Right hindlimb (tissue), 1 donor: ENCODE measurements at regions not wholly inside any gene's neighbourhood (a gene's known extent, or its start where the extent isn't known, plus 50 kb on each side); places are given as distances from the start of the nearest gene placed in this dataset.
A peak's percentile ranks its signal among the peaks of the same experiment; 100 is the strongest.
"Not testable (repeated sequence)": the region's sequence is repeated elsewhere in the genome, so short reads cannot be mapped to it uniquely, and the experiment has no call there.

Experiments
- DNase-seq: peaks from one replicate; pipeline ENCODE4 v3.0.0-alpha.2; 2018

- DNase-seq: not testable (repeated sequence)
These were observed 824.7 kb downstream of the LRRTM4 start for GRCh38 chr2:76697439-76697838.

GRCh38 chr2:76692908-76693307 is 829.3 kb downstream of the LRRTM4 start:
- DNase-seq: no peak

- DNase-seq: no peak
These were observed 833.4 kb downstream of the LRRTM4 start for GRCh38 chr2:76688732-76689131.

DNA sequence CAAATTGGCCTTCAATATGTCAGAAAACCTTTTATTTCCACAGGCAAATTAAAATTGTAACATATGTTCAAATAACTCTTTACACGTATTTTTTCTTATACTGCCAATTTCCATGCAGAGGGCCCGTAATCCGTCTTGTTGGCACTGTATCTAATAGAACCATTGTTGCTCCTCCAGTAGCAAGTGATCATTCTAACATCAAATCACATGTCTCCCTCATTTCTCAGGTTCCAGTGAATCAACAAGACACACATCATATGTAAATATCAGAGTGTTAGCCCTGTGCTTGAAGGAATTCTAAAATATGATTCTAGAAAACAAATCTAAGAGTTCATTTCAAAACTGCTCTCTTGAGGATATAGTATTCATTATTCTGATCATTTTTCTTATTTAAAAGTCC is 834.3 kb downstream of the LRRTM4 start:
- DNase-seq: no peak

DNA sequence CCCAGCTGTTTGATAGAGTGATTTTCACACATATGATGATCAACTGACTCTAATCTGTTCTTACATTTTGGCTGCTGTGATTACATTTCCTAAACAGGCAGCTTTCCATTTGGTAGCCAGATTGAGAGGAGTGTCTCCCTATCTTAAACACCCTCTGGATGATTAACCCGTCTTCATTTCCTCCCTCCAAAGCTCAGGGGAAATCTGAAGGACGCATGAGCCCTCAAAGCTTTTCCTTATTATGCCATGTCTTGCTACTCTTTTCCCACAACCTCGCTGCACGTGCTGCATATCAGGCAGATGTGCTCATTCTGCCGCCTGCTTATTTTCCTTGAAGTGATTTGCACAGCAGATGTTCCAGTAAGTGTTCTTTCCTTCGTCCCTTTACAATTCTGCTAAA is 837.4 kb downstream of the LRRTM4 start:
- peak; percentile 32 for DNase-seq

GRCh38 chr2:76679025-76679396 is 843.2 kb downstream of the LRRTM4 start:
- DNase-seq: no peak

- DNase-seq: no peak
These were observed 843.7 kb downstream of the LRRTM4 start for GRCh38 chr2:76678383-76679024.

GRCh38 chr2:76675212-76675611 is 847.0 kb downstream of the LRRTM4 start:
- DNase-seq: no peak

- DNase-seq: no peak
These were observed 849.4 kb downstream of the LRRTM4 start for GRCh38 chr2:76672798-76673197.

- DNase-seq: no peak
These were observed 852.2 kb downstream of the LRRTM4 start for GRCh38 chr2:76669966-76670465.

GRCh38 chr2:76668279-76668678 is 853.9 kb downstream of the LRRTM4 start:
- no peak for DNase-seq

GRCh38 chr2:76667821-76668271 is 854.3 kb downstream of the LRRTM4 start:
- DNase-seq: peak; percentile 65

GRCh38 chr2:76642129-76642528 is 880.0 kb downstream of the LRRTM4 start:
- no peak for DNase-seq

GRCh38 chr2:76641506-76641905 is 880.7 kb downstream of the LRRTM4 start:
- no peak for DNase-seq

DNA sequence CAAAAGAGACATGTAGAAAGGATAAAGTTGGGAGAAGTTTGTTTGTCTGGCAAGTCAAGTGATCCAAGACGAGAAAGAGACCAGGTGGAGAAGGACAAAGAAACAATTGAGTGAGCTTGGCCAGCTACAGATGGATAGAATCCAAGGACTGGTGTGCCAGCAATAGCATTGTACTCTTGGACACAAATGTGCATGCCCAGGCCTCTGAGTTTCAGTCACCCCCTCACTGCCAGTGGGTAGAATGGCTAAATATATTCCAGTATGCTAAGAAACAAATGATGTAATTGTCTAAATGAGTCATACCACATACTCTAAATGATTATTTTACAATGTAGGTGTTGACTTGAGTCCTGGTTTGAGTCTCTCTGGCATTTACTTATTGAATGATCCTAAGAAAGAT is 881.3 kb downstream of the LRRTM4 start:
- DNase-seq: no peak

GRCh38 chr2:76639171-76639680 is 883.0 kb downstream of the LRRTM4 start:
- no peak for DNase-seq

- no peak for DNase-seq
These were observed 888.8 kb downstream of the LRRTM4 start for GRCh38 chr2:76633276-76633921.

- DNase-seq: no peak
These were observed 897.1 kb downstream of the LRRTM4 start for GRCh38 chr2:76625101-76625500.

DNA sequence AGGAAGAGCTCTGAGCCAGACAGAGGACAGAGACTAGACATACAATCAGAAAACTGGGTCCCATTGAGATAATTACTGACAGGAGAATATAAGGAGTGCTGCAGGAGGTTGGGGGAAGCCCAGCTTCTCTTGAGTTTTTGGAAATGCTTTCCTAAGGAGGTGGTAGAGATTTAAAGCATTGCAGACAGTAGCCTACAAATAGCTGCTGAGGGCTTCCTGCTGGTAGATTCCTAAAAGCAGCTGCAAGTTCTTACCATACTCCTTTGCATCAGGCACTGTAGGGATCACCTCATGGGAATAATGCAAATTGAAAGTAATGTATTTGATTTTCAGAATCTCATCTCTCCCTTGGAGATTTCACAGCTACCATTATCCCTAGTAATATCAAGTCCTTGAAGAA is 902.6 kb upstream of the GCFC2 start:
- DNase-seq: no peak

GRCh38 chr2:76612764-76613163 is 902.0 kb upstream of the GCFC2 start:
- no peak for DNase-seq

DNA sequence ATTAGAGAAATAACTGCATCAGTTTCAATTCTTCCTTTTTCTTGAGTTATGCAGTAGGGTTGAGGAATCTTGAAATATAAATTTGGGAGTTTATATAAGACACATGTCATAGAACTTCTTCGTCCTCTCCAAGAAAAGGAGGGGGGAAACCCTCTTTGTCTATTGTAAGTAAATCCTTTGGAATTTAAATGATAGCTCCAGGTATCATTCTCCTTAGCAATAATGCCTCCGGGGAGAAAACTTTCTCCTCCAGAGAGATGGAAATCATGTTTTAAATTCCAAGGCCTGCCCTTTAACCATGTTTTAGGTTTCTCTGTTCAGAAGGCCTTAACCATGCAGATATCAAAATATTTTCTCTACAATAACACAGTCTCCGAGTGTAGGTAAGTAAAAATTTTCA is 899.7 kb upstream of the GCFC2 start:
- DNase-seq: no peak

- DNase-seq: peak; percentile 67
These were observed 889.1 kb upstream of the GCFC2 start for GRCh38 chr2:76599732-76600368.

DNA sequence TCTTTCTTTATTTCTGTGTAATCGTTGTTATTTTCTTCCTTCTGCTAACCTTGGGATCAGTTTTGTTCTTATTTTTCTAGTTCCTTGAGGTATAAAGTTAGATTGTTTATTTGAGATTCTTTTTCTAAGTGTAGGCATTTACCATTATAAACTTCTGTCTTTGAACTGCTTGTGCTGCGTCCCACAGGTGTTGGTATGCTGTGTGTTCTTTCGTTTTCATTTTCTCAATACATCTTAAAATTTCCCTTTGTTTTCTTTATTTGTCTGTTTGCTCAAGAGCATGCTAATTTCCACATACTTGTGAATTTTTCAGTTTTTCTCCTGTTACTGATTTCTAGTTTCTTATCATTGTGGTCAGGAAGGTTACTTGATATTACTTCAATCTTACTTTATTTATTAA is 873.8 kb upstream of the GCFC2 start:
- DNase-seq: no peak

DNA sequence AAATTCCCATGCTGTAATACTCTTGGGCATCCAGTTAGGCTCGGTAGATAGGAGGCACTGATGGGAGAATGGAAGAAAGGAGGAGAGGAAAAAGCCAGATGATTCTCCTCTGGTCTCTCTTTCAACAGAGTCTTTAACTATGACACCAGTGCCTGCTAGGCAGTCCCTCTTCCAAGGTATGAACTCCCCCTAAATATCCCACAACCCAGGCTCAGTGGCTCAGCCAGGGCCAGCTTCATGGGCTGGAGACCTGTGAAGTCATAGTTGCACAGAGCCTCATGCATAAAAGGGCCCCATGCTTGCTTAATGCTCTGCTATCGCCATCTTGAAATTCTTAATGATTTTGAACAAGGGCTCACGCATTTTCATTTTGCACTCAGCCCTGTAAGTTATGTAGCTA is 869.2 kb upstream of the GCFC2 start:
- DNase-seq: no peak
